ENCODE measurements at regions not wholly inside any gene's neighbourhood (a gene's known extent, or its start where the extent isn't known, plus 50 kb on each side); places are given as distances from the start of the nearest gene placed in this dataset.

DNA sequence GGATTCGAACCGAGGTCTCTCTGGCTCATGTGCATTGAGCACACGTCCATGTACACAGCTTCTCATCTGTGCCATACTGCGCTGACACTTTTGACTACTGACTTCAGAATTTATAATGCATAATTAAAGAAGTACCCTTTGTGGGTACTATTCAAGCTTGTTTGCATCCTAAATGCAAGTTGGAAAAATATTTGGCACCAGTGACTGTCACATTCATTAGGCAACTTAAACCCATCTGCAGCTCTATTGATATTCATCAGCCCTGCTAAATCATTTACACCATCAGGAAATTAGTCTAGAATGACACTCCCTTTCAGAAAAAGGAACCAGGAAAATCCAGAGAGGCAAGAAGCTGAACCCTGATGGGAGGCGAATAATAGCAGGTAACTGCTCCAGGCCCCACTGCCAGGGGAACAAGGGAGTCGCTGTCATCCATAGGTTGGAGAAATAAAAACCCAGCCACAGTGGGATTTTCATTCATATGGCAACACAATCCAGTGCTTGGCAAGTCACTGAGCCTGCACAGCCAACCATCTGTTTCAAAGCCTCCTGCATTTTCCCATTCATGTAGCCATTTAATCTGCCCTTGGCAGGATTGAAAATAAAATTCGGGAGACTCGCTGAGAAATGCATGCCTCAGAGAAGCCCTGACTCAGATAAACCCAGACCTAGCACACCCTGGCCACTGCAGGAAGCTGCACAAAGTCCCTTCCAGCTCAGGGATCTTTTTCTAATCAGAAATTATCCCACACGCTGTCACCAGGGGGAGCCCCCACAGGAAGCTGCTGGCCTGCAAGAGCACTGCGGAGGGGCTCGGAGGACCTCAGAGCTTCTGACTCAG lies 103.0 kb upstream of the VEPH1 start:
- Histone ChIP-seq H3K27ac (ENCODE audit: insufficient read depth, low read length) (no peak overlapping the region), H3K27me3 (ENCODE audit: control insufficient read depth, insufficient read depth, low read length) (no peaks in the 10 kb centered on the region), H3K79me2 (ENCODE audit: control insufficient read depth, insufficient read depth, low read length) (no peaks in the 10 kb centered on the region), H4K20me1 (ENCODE audit: control insufficient read depth, extremely low read depth, insufficient read depth, low read length) (no peaks in the 10 kb centered on the region), H3K4me1 (ENCODE audit: control insufficient read depth, extremely low read depth, insufficient read depth, low read length) (no peaks in the 10 kb centered on the region), H3K9ac (ENCODE audit: insufficient read depth, low read length) (no peak overlapping the region), H3K4me3 (replicated peaks in 1 of 4; ENCODE audit: control extremely low read depth in 1 of 4, insufficient read depth in 1 of 4, low read depth in 3 of 4, low read length in 4 of 4) (no peak overlapping the region), H3K36me3 (ENCODE audit: control insufficient read depth, insufficient read depth, low read length) (no peaks in the 10 kb centered on the region), H2AFZ (ENCODE audit: low read length) (no peak overlapping the region), H3K4me2 (ENCODE audit: extremely low read depth, insufficient read depth, low read length) (peak overlapping the region; percentile 23), H3K9me3 (ENCODE audit: control insufficient read depth, insufficient read depth, low read depth, low read length) (no peaks in the 10 kb centered on the region)
- peak; percentile 68 to 73 for DNase-seq (ENCODE audit: low read depth in 2 of 2)
- no peak for TF ChIP-seq EZH2 (IDR thresholded peaks at IDR 0.05; ENCODE audit: low read length, missing control alignments)
- TF ChIP-seq, protein P1, sequence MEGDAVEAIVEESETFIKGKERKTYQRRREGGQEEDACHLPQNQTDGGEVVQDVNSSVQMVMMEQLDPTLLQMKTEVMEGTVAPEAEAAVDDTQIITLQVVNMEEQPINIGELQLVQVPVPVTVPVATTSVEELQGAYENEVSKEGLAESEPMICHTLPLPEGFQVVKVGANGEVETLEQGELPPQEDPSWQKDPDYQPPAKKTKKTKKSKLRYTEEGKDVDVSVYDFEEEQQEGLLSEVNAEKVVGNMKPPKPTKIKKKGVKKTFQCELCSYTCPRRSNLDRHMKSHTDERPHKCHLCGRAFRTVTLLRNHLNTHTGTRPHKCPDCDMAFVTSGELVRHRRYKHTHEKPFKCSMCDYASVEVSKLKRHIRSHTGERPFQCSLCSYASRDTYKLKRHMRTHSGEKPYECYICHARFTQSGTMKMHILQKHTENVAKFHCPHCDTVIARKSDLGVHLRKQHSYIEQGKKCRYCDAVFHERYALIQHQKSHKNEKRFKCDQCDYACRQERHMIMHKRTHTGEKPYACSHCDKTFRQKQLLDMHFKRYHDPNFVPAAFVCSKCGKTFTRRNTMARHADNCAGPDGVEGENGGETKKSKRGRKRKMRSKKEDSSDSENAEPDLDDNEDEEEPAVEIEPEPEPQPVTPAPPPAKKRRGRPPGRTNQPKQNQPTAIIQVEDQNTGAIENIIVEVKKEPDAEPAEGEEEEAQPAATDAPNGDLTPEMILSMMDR (conservative IDR thresholded peaks at IDR 0.05 in 1 of 2, IDR thresholded peaks at IDR 0.05 in 1 of 2; ENCODE audit: low read depth in 1 of 2, low read length in 2 of 2), result peak; percentile 89 to 90

DNA sequence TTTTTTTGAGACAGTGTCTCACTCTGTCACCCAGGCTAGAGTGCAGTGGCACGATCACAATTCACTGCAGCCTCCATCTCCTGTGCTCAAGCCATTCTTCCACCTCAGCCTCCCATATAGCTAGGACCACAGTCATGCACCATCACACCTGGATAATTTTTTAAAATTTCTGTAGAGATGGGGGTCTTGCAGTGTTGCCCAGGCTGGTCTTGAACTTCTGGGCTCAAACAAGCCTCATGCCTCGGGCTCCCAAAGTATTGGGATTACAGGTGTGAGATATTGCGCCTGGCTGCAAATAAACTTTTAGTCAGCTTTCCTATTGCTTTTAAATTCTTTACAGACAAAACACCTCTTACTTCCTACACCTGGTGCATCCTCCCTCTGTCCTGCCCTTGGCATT lies 102.1 kb upstream of the VEPH1 start:
- H3K4me2 ChIP-seq (ENCODE audit: extremely low read depth, insufficient read depth, low read length), result no peak overlapping the region
- no peak overlapping the region for H3K27ac ChIP-seq (ENCODE audit: insufficient read depth, low read length)
- no peak overlapping the region for H3K4me3 ChIP-seq (replicated peaks in 1 of 4; ENCODE audit: control extremely low read depth in 1 of 4, insufficient read depth in 1 of 4, low read depth in 3 of 4, low read length in 4 of 4)
- no peaks in the 10 kb centered on the region for H3K9me3 ChIP-seq (ENCODE audit: control insufficient read depth, insufficient read depth, low read depth, low read length)
- H4K20me1 ChIP-seq (ENCODE audit: control insufficient read depth, extremely low read depth, insufficient read depth, low read length), result no peaks in the 10 kb centered on the region
- H3K79me2 ChIP-seq (ENCODE audit: control insufficient read depth, insufficient read depth, low read length), result no peaks in the 10 kb centered on the region
- no peaks in the 10 kb centered on the region for H3K4me1 ChIP-seq (ENCODE audit: control insufficient read depth, extremely low read depth, insufficient read depth, low read length)
- TF ChIP-seq, protein P1 (conservative IDR thresholded peaks at IDR 0.05 in 1 of 2, IDR thresholded peaks at IDR 0.05 in 1 of 2; ENCODE audit: low read depth in 1 of 2, low read length in 2 of 2), result no peak
- no peak for TF ChIP-seq EZH2 (IDR thresholded peaks at IDR 0.05; ENCODE audit: low read length, missing control alignments)
- H3K9ac ChIP-seq (ENCODE audit: insufficient read depth, low read length), result no peak overlapping the region
- no peaks in the 10 kb centered on the region for H3K36me3 ChIP-seq (ENCODE audit: control insufficient read depth, insufficient read depth, low read length)
- no peak for DNase-seq (ENCODE audit: low read depth in 2 of 2)
- H3K27me3 ChIP-seq (ENCODE audit: control insufficient read depth, insufficient read depth, low read length), result no peaks in the 10 kb centered on the region
- H2AFZ ChIP-seq (ENCODE audit: low read length), result no peak overlapping the region

GRCh38 chr3:157602424-157602823 lies 99.2 kb upstream of the VEPH1 start:
- TF ChIP-seq EZH2 (IDR thresholded peaks at IDR 0.05; ENCODE audit: low read length, missing control alignments), result no peak
- TF ChIP-seq, protein P1 (conservative IDR thresholded peaks at IDR 0.05 in 1 of 2, IDR thresholded peaks at IDR 0.05 in 1 of 2; ENCODE audit: low read depth in 1 of 2, low read length in 2 of 2), result no peak
- no peaks in the 10 kb centered on the region for H3K4me1 ChIP-seq (ENCODE audit: control insufficient read depth, extremely low read depth, insufficient read depth, low read length)
- H4K20me1 ChIP-seq (ENCODE audit: control insufficient read depth, extremely low read depth, insufficient read depth, low read length), result no peaks in the 10 kb centered on the region
- H3K9me3 ChIP-seq (ENCODE audit: control insufficient read depth, insufficient read depth, low read depth, low read length), result no peaks in the 10 kb centered on the region
- H3K27ac ChIP-seq (ENCODE audit: insufficient read depth, low read length), result no peak overlapping the region
- H3K4me3 ChIP-seq (replicated peaks in 1 of 4; ENCODE audit: control extremely low read depth in 1 of 4, insufficient read depth in 1 of 4, low read depth in 3 of 4, low read length in 4 of 4), result no peak overlapping the region
- no peaks in the 10 kb centered on the region for H3K36me3 ChIP-seq (ENCODE audit: control insufficient read depth, insufficient read depth, low read length)
- no peak overlapping the region for H2AFZ ChIP-seq (ENCODE audit: low read length)
- H3K27me3 ChIP-seq (ENCODE audit: control insufficient read depth, insufficient read depth, low read length), result no peaks in the 10 kb centered on the region
- no peak overlapping the region for H3K4me2 ChIP-seq (ENCODE audit: extremely low read depth, insufficient read depth, low read length)
- H3K9ac ChIP-seq (ENCODE audit: insufficient read depth, low read length), result no peak overlapping the region
- no peak for DNase-seq (ENCODE audit: low read depth in 2 of 2)
- H3K79me2 ChIP-seq (ENCODE audit: control insufficient read depth, insufficient read depth, low read length), result no peaks in the 10 kb centered on the region
